ENCODE measurements at regions not wholly inside any gene's neighbourhood (a gene's known extent, or its start where the extent isn't known, plus 50 kb on each side); places are given as distances from the start of the nearest gene placed in this dataset.
"Not testable (repeated sequence)": the region's sequence is repeated elsewhere in the genome, so short reads cannot be mapped to it uniquely, and the experiment has no call there.

DNA sequence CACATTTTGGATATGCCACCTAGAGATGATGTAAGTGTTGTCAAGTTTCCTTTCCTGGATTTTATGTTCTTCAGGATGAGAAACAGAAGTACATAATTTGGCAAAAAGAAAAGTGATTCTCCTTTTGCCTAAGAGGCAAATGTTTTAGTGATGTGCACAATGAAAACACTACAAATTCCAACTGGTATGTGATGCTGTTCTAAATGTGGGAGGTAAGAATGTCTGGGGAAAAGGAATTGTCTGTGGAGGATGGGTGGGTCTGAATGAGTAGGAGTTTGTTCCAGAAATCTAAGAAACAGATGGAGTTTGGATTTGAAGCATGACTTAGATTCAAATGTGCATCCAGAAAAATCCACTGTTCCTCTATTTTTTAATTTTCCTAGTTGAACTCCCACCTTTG, 473.6 kb upstream of the SPRY2 start:
- H3K4me3 ChIP-seq (ENCODE audit: insufficient read depth, low read length): no peak overlapping the region
- H3K27me3 ChIP-seq (ENCODE audit: insufficient read depth, low read length): no peaks in the 10 kb centered on the region
- no peak overlapping the region for H3K4me2 ChIP-seq (ENCODE audit: insufficient read depth, low read length)
- no peaks in the 10 kb centered on the region for H3K36me3 ChIP-seq (ENCODE audit: insufficient read depth, low read length)
- no peak overlapping the region for H2AFZ ChIP-seq (ENCODE audit: low read length)
- TF ChIP-seq, protein P1, sequence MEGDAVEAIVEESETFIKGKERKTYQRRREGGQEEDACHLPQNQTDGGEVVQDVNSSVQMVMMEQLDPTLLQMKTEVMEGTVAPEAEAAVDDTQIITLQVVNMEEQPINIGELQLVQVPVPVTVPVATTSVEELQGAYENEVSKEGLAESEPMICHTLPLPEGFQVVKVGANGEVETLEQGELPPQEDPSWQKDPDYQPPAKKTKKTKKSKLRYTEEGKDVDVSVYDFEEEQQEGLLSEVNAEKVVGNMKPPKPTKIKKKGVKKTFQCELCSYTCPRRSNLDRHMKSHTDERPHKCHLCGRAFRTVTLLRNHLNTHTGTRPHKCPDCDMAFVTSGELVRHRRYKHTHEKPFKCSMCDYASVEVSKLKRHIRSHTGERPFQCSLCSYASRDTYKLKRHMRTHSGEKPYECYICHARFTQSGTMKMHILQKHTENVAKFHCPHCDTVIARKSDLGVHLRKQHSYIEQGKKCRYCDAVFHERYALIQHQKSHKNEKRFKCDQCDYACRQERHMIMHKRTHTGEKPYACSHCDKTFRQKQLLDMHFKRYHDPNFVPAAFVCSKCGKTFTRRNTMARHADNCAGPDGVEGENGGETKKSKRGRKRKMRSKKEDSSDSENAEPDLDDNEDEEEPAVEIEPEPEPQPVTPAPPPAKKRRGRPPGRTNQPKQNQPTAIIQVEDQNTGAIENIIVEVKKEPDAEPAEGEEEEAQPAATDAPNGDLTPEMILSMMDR (IDR thresholded peaks at IDR 0.05; ENCODE audit: extremely low read depth, low read depth, low read length): no peak
- no peaks in the 10 kb centered on the region for H3K79me2 ChIP-seq (ENCODE audit: insufficient read depth, low read length)
- H3K9me3 ChIP-seq (ENCODE audit: low read depth, low read length): no peaks in the 10 kb centered on the region
- H3K27ac ChIP-seq (ENCODE audit: low read depth, low read length): no peak overlapping the region
- no peaks in the 10 kb centered on the region for H4K20me1 ChIP-seq (ENCODE audit: insufficient read depth, low read length)
- no peaks in the 10 kb centered on the region for H3K4me1 ChIP-seq (ENCODE audit: insufficient read depth, low read length)
- DNase-seq (ENCODE audit: insufficient read length, low spot score, missing footprints): no peak

DNA sequence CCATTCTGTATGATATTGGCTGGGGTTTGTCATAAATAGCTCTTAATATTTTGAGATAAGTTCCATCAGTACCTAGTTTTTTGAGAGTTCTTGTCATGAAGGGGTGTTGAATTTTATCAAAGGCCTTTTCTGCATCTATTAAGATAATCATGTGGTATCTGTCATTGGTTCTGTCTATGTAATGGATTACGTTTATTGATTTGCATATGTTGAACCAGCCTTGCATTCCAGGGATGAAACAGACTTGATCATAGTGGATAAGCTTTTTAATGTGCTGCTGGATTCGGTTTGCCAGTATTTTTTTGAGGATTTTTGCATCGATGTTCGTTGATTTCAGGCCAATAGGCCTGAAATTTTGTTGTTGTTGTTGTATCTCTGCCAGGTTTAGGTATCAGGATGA, 469.4 kb upstream of the SPRY2 start:
- not testable (repeated sequence) for H4K20me1 ChIP-seq (ENCODE audit: insufficient read depth, low read length); H3K79me2 ChIP-seq (ENCODE audit: insufficient read depth, low read length); H3K4me2 ChIP-seq (ENCODE audit: insufficient read depth, low read length); H2AFZ ChIP-seq (ENCODE audit: low read length); H3K27me3 ChIP-seq (ENCODE audit: insufficient read depth, low read length); H3K4me1 ChIP-seq (ENCODE audit: insufficient read depth, low read length); DNase-seq (ENCODE audit: insufficient read length, low spot score, missing footprints); H3K27ac ChIP-seq (ENCODE audit: low read depth, low read length); H3K9me3 ChIP-seq (ENCODE audit: low read depth, low read length); H3K36me3 ChIP-seq (ENCODE audit: insufficient read depth, low read length); H3K4me3 ChIP-seq (ENCODE audit: insufficient read depth, low read length)

DNA sequence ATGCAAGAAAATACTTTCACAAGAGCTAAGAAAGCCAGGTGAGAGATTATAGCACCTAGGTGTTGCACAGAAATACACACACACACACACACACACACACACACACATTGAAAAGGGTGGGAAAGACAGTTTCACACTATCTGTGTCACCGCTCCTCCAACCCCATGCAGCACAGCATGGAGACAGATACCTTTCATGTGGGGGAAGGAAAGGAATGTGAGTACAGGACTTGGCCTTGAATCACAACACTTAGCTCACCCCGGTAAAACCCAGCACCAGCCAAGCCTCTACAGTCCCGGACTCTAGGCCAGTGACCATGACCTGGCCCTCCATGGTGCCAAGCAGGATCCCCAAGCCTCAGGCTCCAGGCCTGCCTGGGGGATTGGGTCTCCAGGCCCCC, 462.0 kb upstream of the SPRY2 start:
- Histone ChIP-seq H3K9me3 (ENCODE audit: low read depth, low read length) (no peaks in the 10 kb centered on the region), H3K4me1 (ENCODE audit: insufficient read depth, low read length) (no peaks in the 10 kb centered on the region), H3K79me2 (ENCODE audit: insufficient read depth, low read length) (no peaks in the 10 kb centered on the region), H3K4me3 (ENCODE audit: insufficient read depth, low read length) (no peak overlapping the region), H3K36me3 (ENCODE audit: insufficient read depth, low read length) (no peaks in the 10 kb centered on the region), H3K27ac (ENCODE audit: low read depth, low read length) (no peak overlapping the region), H2AFZ (ENCODE audit: low read length) (no peak overlapping the region), H4K20me1 (ENCODE audit: insufficient read depth, low read length) (no peaks in the 10 kb centered on the region), H3K4me2 (ENCODE audit: insufficient read depth, low read length) (no peak overlapping the region), H3K27me3 (ENCODE audit: insufficient read depth, low read length) (no peaks in the 10 kb centered on the region)
- DNase-seq (ENCODE audit: insufficient read length, low spot score, missing footprints): peak; percentile 2
- TF ChIP-seq, protein P1 (IDR thresholded peaks at IDR 0.05; ENCODE audit: extremely low read depth, low read depth, low read length): no peak

DNA sequence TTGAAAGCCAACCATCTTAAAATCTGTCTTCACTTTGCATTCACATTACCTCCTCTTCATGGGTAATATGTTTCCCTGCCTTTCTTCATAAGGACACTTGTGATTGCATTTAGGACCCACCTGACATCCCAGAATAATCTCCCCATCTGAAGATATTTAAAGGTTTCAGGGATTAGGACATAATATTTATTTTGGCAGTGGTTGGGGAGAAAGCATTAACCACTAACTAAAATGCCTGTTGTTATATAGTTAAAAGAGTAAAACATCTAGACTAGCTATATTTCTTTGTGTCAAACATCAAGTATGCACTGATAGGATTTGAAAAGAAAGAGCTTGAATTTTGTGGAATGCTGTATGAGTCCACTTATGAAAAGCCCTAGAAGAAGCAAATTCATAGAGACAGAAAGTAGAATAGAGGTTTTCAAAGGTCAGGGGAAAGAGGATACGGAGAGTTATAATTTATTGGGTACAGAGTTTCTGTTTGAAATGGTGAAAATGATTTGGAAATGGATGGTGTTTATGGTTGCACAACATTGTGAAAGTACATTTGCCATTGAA, 457.7 kb upstream of the SPRY2 start:
- no peak overlapping the region for H2AFZ ChIP-seq (ENCODE audit: low read length)
- no peak overlapping the region for H3K4me3 ChIP-seq (ENCODE audit: insufficient read depth, low read length)
- no peak for DNase-seq (ENCODE audit: insufficient read length, low spot score, missing footprints)

More for the DNA sequence above, 457.7 kb upstream of the SPRY2 start:
- Histone ChIP-seq H3K4me1 (ENCODE audit: insufficient read depth, low read length) (no peaks in the 10 kb centered on the region), H4K20me1 (ENCODE audit: insufficient read depth, low read length) (no peaks in the 10 kb centered on the region), H3K27me3 (ENCODE audit: insufficient read depth, low read length) (no peaks in the 10 kb centered on the region), H3K27ac (ENCODE audit: low read depth, low read length) (no peak overlapping the region), H3K9me3 (ENCODE audit: low read depth, low read length) (no peaks in the 10 kb centered on the region), H3K36me3 (ENCODE audit: insufficient read depth, low read length) (no peaks in the 10 kb centered on the region), H3K4me2 (ENCODE audit: insufficient read depth, low read length) (no peak overlapping the region), H3K79me2 (ENCODE audit: insufficient read depth, low read length) (no peaks in the 10 kb centered on the region)
- TF ChIP-seq, protein P1 (IDR thresholded peaks at IDR 0.05; ENCODE audit: extremely low read depth, low read depth, low read length): no peak

Data from osteoblast (primary cell).